AG04449 (cell line): ENCODE measurements at regions not wholly inside any gene's neighbourhood (a gene's known extent, or its start where the extent isn't known, plus 50 kb on each side); places are given as distances from the start of the nearest gene placed in this dataset.

ENCODE experiments used
- CTCF ChIA-PET: fragments of 350-600 bp; formaldehyde crosslinking; extraction: SDS; loops from one replicate; lab custom pipeline; 2021; ENCODE audit warnings: antibody characterized with exemption; lab: Yijun Ruan, JAX
- POLR2A ChIA-PET: fragments of 400-600, 350-600 bp; formaldehyde crosslinking; extraction: SDS; loops from one replicate; lab custom pipeline; 2020; ENCODE audit warnings: antibody characterized with exemption, inconsistent platforms; lab: Yijun Ruan, JAX
- DNase-seq: peaks from one replicate; pipeline ENCODE4 v3.0.0-alpha.2; 2010; ENCODE audit warnings: low read depth, low spot score
- H3K4me3 ChIP-seq: 2 replicates; pipeline ENCODE4 v1.5.1; 2011; ENCODE audit warnings: low read depth, mild to moderate bottlenecking, control low read depth, low read length
- CTCF ChIP-seq: IDR thresholded peaks from one replicate; pipeline ENCODE4 v1.5.1; 2011; ENCODE audit warnings: mild to moderate bottlenecking, moderate library complexity, low read length, control low read depth, inconsistent platforms; ENCODE audit not compliant: insufficient read depth; ENCODE audit errors: missing control alignments

- no peak for TF ChIP-seq CTCF
- POLR2A ChIA-PET = no interaction called here
- CTCF ChIA-PET = no interaction called here
Observed at GRCh38 chr18:51988277-51988676, 351.7 kb upstream of the DCC start.

GRCh38 chr18:51997129-51997528, 342.9 kb upstream of the DCC start:
- CTCF ChIA-PET = no interaction called here
- no peak for TF ChIP-seq CTCF

More at GRCh38 chr18:51988277-51988676, 351.7 kb upstream of the DCC start:
- no peak for DNase-seq
- no peak overlapping the region for H3K4me3 ChIP-seq

GRCh38 chr18:51998066-51998465, 341.9 kb upstream of the DCC start:
- TF ChIP-seq CTCF = no peak
- H3K4me3 ChIP-seq = no peak overlapping the region
- no peak for DNase-seq
- POLR2A ChIA-PET = no interaction called here
- CTCF ChIA-PET = no interaction called here

More at GRCh38 chr18:51997129-51997528, 342.9 kb upstream of the DCC start:
- POLR2A ChIA-PET = no interaction called here
- no peak overlapping the region for H3K4me3 ChIP-seq
- no peak for DNase-seq

- no peak overlapping the region for H3K4me3 ChIP-seq
- CTCF ChIA-PET = no interaction called here
- TF ChIP-seq CTCF = no peak
- no peak for DNase-seq
- POLR2A ChIA-PET = no interaction called here
Observed at GRCh38 chr18:51998711-51999110, 341.3 kb upstream of the DCC start.

GRCh38 chr18:51999351-51999750, 340.6 kb upstream of the DCC start:
- POLR2A ChIA-PET = no interaction called here
- no peak overlapping the region for H3K4me3 ChIP-seq
- CTCF ChIA-PET = no interaction called here
- no peak for DNase-seq
- no peak for TF ChIP-seq CTCF

- DNase-seq = no peak
- no peak for TF ChIP-seq CTCF
- ChIA-PET CTCF (no interaction called here), POLR2A (no interaction called here)
- no peak overlapping the region for H3K4me3 ChIP-seq
Observed at GRCh38 chr18:52000435-52000834, 339.6 kb upstream of the DCC start.
